ENCODE measurements at regions not wholly inside any gene's neighbourhood (a gene's known extent, or its start where the extent isn't known, plus 50 kb on each side); places are given as distances from the start of the nearest gene placed in this dataset.
A peak's percentile ranks its signal among the peaks of the same experiment; 100 is the strongest.
"Not testable (repeated sequence)": the region's sequence is repeated elsewhere in the genome, so short reads cannot be mapped to it uniquely, and the experiment has no call there.

DNA sequence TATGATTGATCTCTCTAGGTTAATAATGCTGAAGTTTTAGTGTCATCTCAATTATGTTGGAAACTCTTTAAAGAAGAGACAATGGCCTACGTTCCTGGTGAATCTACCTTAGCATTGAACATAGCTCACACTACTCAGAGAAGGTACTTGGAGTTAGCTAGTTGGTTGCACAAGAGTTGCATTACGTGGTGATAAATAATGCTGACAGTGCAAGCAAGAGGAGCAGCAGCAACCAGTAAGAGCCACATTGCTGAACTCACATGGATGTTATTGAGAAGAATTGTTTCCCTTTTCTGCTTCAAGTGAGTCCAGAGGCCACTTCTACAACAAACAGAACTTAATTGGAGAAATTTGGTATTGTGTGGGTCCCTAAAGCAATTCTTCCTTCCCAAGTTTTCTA lies 737.1 kb downstream of the TDRD15 start:
- DNase-seq (ENCODE audit: low spot score) = no peak

- DNase-seq (ENCODE audit: low spot score) = no peak
Measured at GRCh38 chr2:21866316-21866715, 742.5 kb downstream of the TDRD15 start.

DNA sequence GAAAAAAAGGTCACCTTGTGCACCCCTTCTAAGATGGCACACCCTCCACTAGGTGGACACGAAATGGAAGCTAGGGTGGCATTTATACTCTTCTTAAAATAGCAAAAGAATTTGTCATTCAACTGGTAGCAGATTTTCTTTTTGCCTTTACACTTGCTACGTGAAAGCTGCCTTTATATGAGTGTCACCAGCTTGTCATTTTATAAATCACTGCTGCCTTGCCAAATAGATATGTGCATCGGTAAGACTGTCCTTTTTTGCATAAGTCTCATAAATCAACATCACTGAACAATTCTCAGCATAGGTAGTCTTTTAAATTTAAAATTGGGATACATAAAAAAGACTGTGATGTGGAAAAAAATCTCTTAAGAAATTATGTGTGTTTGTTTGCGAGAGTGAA lies 764.1 kb downstream of the TDRD15 start:
- no peak for DNase-seq (ENCODE audit: low spot score)

DNA sequence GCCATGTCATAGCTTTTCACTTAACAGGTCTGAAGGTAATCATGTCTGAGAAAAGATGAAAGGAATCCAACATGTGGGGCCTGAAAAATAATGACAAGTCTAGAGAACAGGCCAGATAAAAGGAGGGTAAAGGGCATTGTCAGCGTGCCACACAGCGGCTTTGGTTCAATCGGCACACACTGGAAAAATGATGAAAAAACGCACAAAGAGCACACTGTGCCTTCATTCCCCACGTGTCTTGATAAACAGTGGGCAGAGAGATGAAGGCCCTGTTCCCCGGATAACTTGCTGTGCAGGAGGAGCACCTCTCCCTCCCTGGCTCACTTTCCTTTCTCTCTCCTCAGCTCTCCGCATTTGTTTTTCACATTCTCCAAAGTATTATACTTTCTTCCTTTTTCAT lies 766.3 kb downstream of the TDRD15 start:
- no peak for DNase-seq (ENCODE audit: low spot score)

DNA sequence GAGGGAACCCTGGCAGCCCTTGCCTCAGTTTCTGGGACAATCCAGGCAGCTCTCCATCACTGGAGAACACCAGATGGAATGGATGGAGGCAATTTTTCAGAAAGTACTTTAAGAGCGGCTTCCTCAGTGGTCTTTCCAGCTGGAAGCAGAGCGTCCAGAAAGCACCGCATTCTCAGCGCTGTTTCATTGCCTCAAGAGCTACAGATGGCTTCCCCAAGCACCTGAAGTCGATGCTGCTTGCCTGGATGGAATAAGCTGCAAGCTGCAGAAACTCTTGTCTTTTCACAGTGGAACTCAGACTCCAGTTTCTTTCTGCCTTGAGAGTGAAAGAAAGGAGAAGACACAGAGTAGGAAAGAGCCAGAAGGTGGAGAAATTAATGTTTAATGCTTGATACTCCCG lies 766.9 kb downstream of the TDRD15 start:
- DNase-seq (ENCODE audit: low spot score) = no peak

DNA sequence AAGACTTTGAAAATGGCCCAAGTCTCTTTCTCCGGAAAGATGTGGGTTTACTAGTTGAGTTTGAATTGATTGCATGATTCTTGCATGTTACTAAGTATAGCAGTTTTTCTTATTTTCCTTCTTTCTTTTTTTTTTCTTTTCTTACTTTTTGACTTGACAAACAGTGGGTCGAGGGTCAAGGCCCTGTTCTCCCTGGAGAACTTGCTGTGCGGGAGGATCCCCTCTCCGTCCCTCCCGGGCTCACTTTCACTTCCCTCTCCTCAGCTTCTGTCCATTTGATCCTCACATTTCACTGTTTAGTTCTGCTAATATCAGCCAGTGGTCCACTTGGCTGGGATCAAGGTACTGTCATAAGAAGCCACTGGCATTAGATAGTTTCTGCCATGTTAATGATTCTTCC lies 767.4 kb downstream of the TDRD15 start:
- no peak for DNase-seq (ENCODE audit: low spot score)

- no peak for DNase-seq (ENCODE audit: low spot score)
Measured at GRCh38 chr2:21892140-21892539, 768.4 kb downstream of the TDRD15 start.

DNA sequence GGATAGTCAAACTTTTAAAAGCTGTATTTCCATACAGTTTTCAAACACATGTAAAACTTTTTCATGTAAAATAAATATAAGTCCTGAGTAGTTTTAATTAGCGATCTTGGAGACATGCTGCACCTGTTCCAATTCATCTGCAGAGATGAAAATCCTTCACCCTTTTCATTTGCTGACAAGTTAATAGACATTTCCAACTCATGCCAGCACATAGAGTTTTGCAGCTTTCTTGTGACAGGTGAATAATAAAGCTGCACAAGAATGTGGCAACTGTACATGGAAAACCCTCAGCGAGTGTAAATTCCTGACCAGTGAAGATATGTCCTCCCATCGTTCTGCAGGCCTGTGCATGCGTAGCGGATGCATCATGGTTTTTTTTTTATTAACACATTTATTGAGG lies 771.4 kb downstream of the TDRD15 start:
- no peak for DNase-seq (ENCODE audit: low spot score)

DNA sequence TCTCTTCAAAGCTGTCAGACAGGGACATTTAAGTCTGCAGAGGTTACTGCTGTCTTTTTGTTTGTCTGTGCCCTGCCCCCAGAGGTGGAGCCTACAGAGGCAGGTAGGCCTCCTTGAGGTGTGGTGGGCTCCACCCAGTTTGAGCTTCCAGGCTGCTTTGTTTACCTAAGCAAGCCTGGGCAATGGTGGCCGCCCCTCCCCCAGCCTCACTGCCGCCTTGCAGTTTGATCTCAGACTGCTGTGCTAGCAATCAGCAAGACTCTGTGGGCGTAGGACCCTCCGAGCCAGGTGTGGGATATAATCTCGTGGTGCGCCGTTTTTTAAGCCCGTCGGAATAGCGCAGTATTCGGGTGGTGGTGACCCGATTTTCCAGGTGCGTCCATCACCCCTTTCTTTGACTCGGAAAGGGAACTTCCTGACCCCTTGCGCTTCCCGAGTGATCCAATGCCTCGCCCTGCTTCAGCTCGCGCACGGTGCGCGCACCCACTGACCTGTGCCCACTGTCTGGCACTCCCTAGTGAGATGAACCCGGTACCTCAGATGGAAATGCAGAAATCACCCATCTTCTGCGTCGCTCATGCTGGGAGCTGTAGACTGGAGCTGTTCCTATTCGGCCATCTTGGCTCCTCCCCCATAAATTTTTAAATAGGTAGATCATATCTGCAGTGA lies 785.1 kb downstream of the TDRD15 start:
- DNase-seq (ENCODE audit: low spot score) = not testable (repeated sequence)

GRCh38 chr2:21910832-21911507 lies 787.2 kb downstream of the TDRD15 start:
- DNase-seq (ENCODE audit: low spot score) = no peak

GRCh38 chr2:21912405-21912804 lies 788.6 kb downstream of the TDRD15 start:
- no peak for DNase-seq (ENCODE audit: low spot score)

- no peak for DNase-seq (ENCODE audit: low spot score)
Measured at GRCh38 chr2:21915201-21915600, 791.4 kb downstream of the TDRD15 start.

- peak; percentile 10 for DNase-seq (ENCODE audit: low spot score)
Measured at GRCh38 chr2:21916934-21917522, 793.3 kb downstream of the TDRD15 start.

GRCh38 chr2:21920721-21921120 lies 797.0 kb downstream of the TDRD15 start:
- DNase-seq (ENCODE audit: low spot score) = no peak

GRCh38 chr2:21924640-21925285 lies 801.0 kb downstream of the TDRD15 start:
- no peak for DNase-seq (ENCODE audit: low spot score)

GRCh38 chr2:21928292-21928691 lies 804.5 kb downstream of the TDRD15 start:
- no peak for DNase-seq (ENCODE audit: low spot score)

DNA sequence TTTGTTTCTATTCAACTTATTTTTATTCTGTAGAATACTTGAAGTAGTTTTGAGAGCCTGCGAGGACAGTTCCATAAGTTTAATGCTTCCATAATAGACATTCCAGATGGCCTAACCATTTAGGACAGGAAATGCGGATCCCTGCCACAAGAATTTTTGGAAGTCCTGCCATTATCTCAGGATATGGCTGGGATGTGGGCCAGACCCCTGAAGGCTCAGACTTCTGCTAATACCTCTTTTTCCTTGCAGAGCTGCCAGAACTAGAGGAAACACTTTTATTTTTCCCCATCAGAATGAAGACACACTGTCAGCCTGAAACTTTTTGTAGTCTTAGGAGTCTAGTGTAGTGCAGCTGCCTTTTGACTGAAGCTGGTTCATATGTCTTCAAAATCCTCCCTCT lies 806.5 kb downstream of the TDRD15 start:
- DNase-seq (ENCODE audit: low spot score) = no peak

- DNase-seq (ENCODE audit: low spot score) = peak; percentile 36
Measured at GRCh38 chr2:21939967-21940366, 816.2 kb downstream of the TDRD15 start.

DNA sequence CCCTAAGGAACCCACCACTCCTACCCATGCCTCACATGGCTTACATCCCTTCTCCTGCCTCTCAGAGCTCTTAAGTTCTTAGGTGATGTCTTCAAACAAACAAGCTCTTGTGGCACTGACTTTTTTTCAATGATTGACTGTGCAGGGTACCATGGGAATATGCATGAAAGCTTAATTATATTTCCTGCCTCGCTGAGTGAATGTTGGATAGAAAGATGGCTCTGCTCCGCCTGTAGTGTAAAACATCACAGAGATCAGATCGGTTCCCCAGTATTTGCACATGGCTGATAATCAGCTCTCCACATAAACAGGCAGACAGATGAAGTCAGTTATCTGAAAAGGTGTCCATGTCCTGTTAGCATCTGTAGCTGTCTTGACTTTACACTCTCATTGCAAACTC lies 820.8 kb downstream of the TDRD15 start:
- DNase-seq (ENCODE audit: low spot score) = no peak

GRCh38 chr2:21945658-21946057 lies 821.9 kb downstream of the TDRD15 start:
- DNase-seq (ENCODE audit: low spot score) = no peak

- no peak for DNase-seq (ENCODE audit: low spot score)
Measured at GRCh38 chr2:21947046-21947445, 823.3 kb downstream of the TDRD15 start.

GRCh38 chr2:21966139-21966538 lies 842.4 kb downstream of the TDRD15 start:
- no peak for DNase-seq (ENCODE audit: low spot score)

DNA sequence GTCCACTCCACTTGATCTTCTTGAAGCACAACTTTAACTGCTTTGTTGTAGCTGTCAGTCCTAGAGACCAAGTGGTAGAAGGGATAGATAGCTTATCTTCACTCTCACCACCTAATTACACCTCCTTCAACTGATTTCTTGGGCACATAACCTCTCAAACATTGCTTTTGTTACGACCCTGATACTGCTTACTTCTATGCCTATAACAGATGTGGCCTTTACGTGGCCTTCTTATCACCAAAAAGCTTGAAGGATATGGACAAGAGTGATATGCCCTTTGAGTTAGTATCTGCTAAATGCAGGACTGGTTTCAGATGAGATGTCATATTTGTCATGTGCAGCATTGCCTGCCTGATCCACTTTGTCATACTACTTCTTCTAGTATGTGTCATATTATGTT lies 847.2 kb downstream of the TDRD15 start:
- no peak for DNase-seq (ENCODE audit: low spot score)

Data from AG08396 (cell line).